ENCODE measurements at regions not wholly inside any gene's neighbourhood (a gene's known extent, or its start where the extent isn't known, plus 50 kb on each side); places are given as distances from the start of the nearest gene placed in this dataset.

DNA sequence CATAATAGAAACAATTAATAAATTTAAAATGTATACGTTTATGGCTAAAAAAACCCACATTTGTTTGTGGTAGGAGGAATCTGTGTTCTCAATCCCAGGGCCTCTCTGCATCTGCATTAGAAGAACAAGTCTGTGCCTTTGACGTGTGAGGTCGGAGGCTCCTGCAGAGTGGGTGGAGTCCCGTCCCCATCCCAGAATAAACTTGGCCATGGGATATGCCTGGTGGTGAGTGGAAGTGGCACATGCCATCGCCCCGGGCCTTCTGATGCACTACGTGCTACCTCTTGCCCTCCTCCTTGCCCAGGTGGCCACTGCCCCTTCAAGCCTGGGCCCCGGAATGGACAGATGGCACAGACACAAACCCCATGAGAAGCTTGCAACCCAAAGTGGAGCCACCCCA lies 131.1 kb upstream of the NSMCE3 start:
- no peaks in the 10 kb centered on the region for H3K36me3 ChIP-seq (ENCODE audit: control insufficient read depth, insufficient read depth, low read length)
- H3K9me3 Mint-ChIP-seq = no peaks in the 10 kb centered on the region

DNA sequence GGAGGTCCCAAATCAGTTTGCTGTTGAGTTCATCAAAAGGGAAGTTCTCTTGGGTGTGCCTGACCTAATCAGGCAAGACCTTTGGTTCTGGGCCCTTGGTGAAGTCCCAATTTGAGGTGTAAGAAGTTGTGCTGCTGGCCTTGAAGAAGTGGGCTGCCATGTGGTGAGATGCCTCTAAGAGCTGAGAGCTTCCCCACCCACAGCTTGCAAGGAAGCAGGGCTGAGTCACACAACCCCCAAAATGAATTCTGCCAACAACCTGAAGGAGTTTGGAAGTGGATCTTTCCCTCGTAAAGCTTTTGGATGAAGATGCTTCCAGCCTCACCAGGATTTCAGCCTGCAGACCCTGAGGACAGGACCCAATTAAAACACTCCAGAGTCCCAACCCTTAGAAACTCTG lies 129.3 kb upstream of the NSMCE3 start:
- Mint-ChIP-seq H3K4me3 (no peak overlapping the region), H3K9me3 (no peaks in the 10 kb centered on the region), H3K27ac (no peak overlapping the region), H3K27me3 (no peaks in the 10 kb centered on the region), H3K4me1 (peaks cover 0 to 6% (median 0%) of the 10 kb centered on the region in 4 donors), H3K36me3 (no peaks in the 10 kb centered on the region)
- H3K36me3 ChIP-seq (ENCODE audit: control insufficient read depth, insufficient read depth, low read length) = no peaks in the 10 kb centered on the region
- no peaks in the 10 kb centered on the region for H3K27me3 ChIP-seq (ENCODE audit: control insufficient read depth, insufficient read depth, low read length)
- DNase-seq (no peak), ATAC-seq (ENCODE audit: low read depth in 2 of 2) (no peak)
- H3K4me3 ChIP-seq (ENCODE audit: low read depth, low read length) = no peak overlapping the region
- no peak overlapping the region for H3K27ac ChIP-seq (ENCODE audit: insufficient read depth, low read length, poor library complexity, severe bottlenecking)
- H3K9me3 ChIP-seq (ENCODE audit: control insufficient read depth in 2 of 2, low read length in 2 of 2) = no peaks in the 10 kb centered on the region
- H3K4me1 ChIP-seq (ENCODE audit: control insufficient read depth, insufficient read depth, low read length, poor library complexity, severe bottlenecking) = no peaks in the 10 kb centered on the region

More for the DNA sequence above, 131.1 kb upstream of the NSMCE3 start:
- H3K4me1 Mint-ChIP-seq = peaks cover 0 to 6% (median 0%) of the 10 kb centered on the region in 4 donors
- no peak for DNase-seq
- no peak overlapping the region for H3K4me3 Mint-ChIP-seq
- no peaks in the 10 kb centered on the region for H3K36me3 Mint-ChIP-seq
- Histone ChIP-seq H3K27ac (ENCODE audit: insufficient read depth, low read length, poor library complexity, severe bottlenecking) (no peak overlapping the region), H3K9me3 (ENCODE audit: control insufficient read depth in 2 of 2, low read length in 2 of 2) (no peaks in the 10 kb centered on the region), H3K4me3 (ENCODE audit: low read depth, low read length) (no peak overlapping the region), H3K4me1 (ENCODE audit: control insufficient read depth, insufficient read depth, low read length, poor library complexity, severe bottlenecking) (no peaks in the 10 kb centered on the region), H3K27me3 (ENCODE audit: control insufficient read depth, insufficient read depth, low read length) (no peaks in the 10 kb centered on the region)
- ATAC-seq (ENCODE audit: low read depth in 2 of 2) = no peak
- no peak overlapping the region for H3K27ac Mint-ChIP-seq
- H3K27me3 Mint-ChIP-seq = peaks cover 6% of the 10 kb centered on the region

DNA sequence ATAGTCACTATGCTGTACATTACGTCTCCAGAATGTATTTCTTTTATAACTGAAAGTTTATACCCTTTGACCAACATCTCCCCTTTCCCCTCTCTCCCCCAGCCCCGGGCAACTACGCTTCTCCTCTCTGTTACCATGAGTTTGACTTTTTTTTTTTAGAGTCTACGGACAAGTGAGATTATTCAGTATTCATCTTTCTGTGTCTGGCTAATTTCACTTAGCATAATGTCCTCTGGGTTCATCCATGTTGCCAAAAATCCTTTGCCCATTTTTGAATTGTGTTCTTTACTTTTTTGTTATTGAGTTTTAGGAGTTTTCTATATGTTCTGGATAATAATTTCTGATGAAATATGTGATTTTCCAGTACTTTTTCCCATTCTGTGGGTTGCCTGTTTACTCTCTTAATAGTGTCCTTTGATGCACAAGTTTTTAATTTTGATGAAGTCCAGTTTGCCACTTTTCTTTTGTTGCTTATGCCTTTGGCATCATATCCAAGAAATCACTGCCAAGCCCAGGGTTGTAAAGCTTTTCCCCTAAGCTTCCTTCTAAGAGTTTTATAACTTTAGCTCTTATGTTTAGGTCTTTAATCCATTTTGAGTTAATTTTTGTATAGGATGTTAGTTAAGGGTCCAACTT lies 126.7 kb upstream of the NSMCE3 start:
- Histone ChIP-seq H3K27me3 (ENCODE audit: control insufficient read depth, insufficient read depth, low read length) (no peaks in the 10 kb centered on the region), H3K4me3 (ENCODE audit: low read depth, low read length) (no peak overlapping the region), H3K9me3 (ENCODE audit: control insufficient read depth in 2 of 2, low read length in 2 of 2) (no peaks in the 10 kb centered on the region), H3K27ac (ENCODE audit: insufficient read depth, low read length, poor library complexity, severe bottlenecking) (no peak overlapping the region), H3K36me3 (ENCODE audit: control insufficient read depth, insufficient read depth, low read length) (no peaks in the 10 kb centered on the region), H3K4me1 (ENCODE audit: control insufficient read depth, insufficient read depth, low read length, poor library complexity, severe bottlenecking) (no peaks in the 10 kb centered on the region)
- Mint-ChIP-seq H3K27ac (no peak overlapping the region), H3K4me1 (peaks cover 0 to 6% (median 0%) of the 10 kb centered on the region in 4 donors), H3K9me3 (peaks cover 0 to 5% (median 0%) of the 10 kb centered on the region in 7 donors), H3K4me3 (no peak overlapping the region), H3K27me3 (no peaks in the 10 kb centered on the region), H3K36me3 (no peaks in the 10 kb centered on the region)
- DNase-seq (no peak), ATAC-seq (ENCODE audit: low read depth in 2 of 2) (no peak)

DNA sequence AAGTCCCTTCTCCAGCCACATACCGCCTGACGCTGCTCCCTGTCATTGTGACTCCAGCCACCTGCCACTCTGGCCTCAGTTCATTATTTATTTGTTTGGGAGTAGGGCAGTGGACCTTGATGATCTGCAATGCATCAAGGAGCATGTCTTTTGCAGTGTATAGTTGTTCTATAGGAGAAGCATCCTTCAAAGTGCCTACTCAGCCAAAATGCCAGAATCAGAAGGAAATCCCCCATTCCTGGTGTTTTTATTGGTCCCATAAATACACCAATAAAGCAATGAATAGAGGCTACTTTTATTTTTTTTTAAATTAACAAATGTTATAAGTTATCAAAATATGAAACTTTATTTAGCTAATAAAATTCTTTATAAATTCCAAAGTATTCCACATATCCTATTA lies 123.8 kb upstream of the NSMCE3 start:
- Histone ChIP-seq H3K4me1 (ENCODE audit: control insufficient read depth, insufficient read depth, low read length, poor library complexity, severe bottlenecking) (no peaks in the 10 kb centered on the region), H3K9me3 (ENCODE audit: control insufficient read depth in 2 of 2, low read length in 2 of 2) (no peaks in the 10 kb centered on the region), H3K27ac (ENCODE audit: insufficient read depth, low read length, poor library complexity, severe bottlenecking) (no peak overlapping the region), H3K27me3 (ENCODE audit: control insufficient read depth, insufficient read depth, low read length) (no peaks in the 10 kb centered on the region), H3K36me3 (ENCODE audit: control insufficient read depth, insufficient read depth, low read length) (no peaks in the 10 kb centered on the region), H3K4me3 (ENCODE audit: low read depth, low read length) (no peak overlapping the region)
- Mint-ChIP-seq H3K4me1 (peaks cover 0 to 6% (median 0%) of the 10 kb centered on the region in 4 donors), H3K9me3 (peaks cover 0 to 11% (median 0%) of the 10 kb centered on the region in 7 donors), H3K4me3 (no peak overlapping the region), H3K36me3 (no peaks in the 10 kb centered on the region), H3K27ac (no peak overlapping the region), H3K27me3 (peaks cover 4% of the 10 kb centered on the region)
- no peak for ATAC-seq (ENCODE audit: low read depth in 2 of 2)
- DNase-seq = no peak

DNA sequence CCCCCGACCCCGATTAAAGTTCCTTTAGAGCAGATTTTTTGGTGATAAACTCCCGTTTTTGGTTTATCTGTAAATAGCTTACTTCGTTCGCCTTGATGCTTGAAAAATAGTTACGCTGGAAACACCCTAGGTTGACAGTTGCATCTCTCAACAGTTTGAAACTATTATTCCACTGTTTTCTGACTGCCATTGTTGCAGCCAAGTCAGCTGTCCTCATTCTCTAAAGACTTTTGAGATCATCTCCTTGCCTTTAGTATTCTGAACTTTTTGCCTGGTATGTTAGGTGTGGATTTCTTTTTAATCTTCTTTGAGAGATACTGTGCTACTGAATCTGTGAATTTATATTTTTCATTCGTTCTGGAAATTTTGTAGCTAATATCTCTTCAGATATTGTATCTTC lies 122.7 kb upstream of the NSMCE3 start:
- H3K4me3 Mint-ChIP-seq = no peak overlapping the region
- peaks cover 4% of the 10 kb centered on the region for H3K27me3 Mint-ChIP-seq
- no peaks in the 10 kb centered on the region for H3K36me3 Mint-ChIP-seq
- H3K27ac Mint-ChIP-seq = no peak overlapping the region
- H3K4me1 Mint-ChIP-seq = no peaks in the 10 kb centered on the region
- Histone ChIP-seq H3K27ac (ENCODE audit: insufficient read depth, low read length, poor library complexity, severe bottlenecking) (no peak overlapping the region), H3K36me3 (ENCODE audit: control insufficient read depth, insufficient read depth, low read length) (no peaks in the 10 kb centered on the region), H3K4me1 (ENCODE audit: control insufficient read depth, insufficient read depth, low read length, poor library complexity, severe bottlenecking) (no peaks in the 10 kb centered on the region), H3K9me3 (ENCODE audit: control insufficient read depth in 2 of 2, low read length in 2 of 2) (no peaks in the 10 kb centered on the region), H3K27me3 (ENCODE audit: control insufficient read depth, insufficient read depth, low read length) (no peaks in the 10 kb centered on the region), H3K4me3 (ENCODE audit: low read depth, low read length) (no peak overlapping the region)
- ATAC-seq (ENCODE audit: low read depth in 2 of 2) = no peak
- no peak for DNase-seq
- H3K9me3 Mint-ChIP-seq = peaks cover 0 to 11% (median 0%) of the 10 kb centered on the region in 7 donors

DNA sequence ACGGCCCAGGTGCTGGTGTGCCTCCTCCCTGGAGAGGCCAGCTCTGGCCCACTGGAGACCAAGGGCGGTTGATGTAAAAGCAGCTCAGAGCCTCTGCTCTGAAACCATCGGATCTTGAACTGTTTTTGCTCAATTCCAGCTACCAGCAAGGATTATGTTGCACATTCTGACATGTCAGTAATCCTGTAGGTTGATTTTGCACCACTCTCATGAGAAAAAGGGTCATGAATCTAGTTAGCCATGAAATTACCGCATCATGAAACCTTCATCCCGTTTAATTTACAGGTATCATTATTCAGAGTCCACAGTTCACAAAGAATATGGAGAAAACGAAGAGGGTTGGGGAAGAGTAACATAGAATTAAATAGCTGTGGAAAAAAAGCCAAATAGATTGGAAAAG lies 120.4 kb upstream of the NSMCE3 start:
- no peaks in the 10 kb centered on the region for H3K27me3 ChIP-seq (ENCODE audit: control insufficient read depth, insufficient read depth, low read length)
- DNase-seq (no peak), ATAC-seq (ENCODE audit: low read depth in 2 of 2) (no peak)
- no peaks in the 10 kb centered on the region for H3K36me3 ChIP-seq (ENCODE audit: control insufficient read depth, insufficient read depth, low read length)
- peaks cover 0 to 11% (median 0%) of the 10 kb centered on the region in 7 donors for H3K9me3 Mint-ChIP-seq
- H3K27ac Mint-ChIP-seq = no peak overlapping the region
- no peak overlapping the region for H3K4me3 Mint-ChIP-seq
- H3K27ac ChIP-seq (ENCODE audit: insufficient read depth, low read length, poor library complexity, severe bottlenecking) = no peak overlapping the region
- peaks cover 4% of the 10 kb centered on the region for H3K27me3 Mint-ChIP-seq
- H3K4me1 Mint-ChIP-seq = no peaks in the 10 kb centered on the region
- H3K9me3 ChIP-seq (ENCODE audit: control insufficient read depth in 2 of 2, low read length in 2 of 2) = no peaks in the 10 kb centered on the region
- no peaks in the 10 kb centered on the region for H3K36me3 Mint-ChIP-seq
- no peak overlapping the region for H3K4me3 ChIP-seq (ENCODE audit: low read depth, low read length)
- H3K4me1 ChIP-seq (ENCODE audit: control insufficient read depth, insufficient read depth, low read length, poor library complexity, severe bottlenecking) = no peaks in the 10 kb centered on the region

DNA sequence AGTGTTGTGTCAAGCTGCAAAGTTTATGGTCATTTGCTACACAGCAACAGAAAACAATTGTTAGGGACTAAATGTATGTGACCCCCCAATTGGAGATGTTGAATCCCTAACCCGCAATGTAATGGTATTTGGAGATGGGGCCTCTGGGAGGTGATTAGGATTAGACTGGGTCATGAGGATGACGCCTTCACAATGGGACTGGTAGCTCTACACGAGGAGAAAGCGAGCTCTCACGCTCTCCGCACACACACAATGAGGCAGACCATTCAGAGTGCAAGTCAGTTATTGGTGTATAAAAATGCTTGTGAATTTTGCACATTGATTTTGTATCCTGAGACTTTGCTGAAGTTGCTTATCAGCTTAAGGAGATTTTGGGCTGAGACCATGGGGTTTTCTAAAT lies 116.9 kb upstream of the NSMCE3 start:
- no peak overlapping the region for H3K27ac ChIP-seq (ENCODE audit: insufficient read depth, low read length, poor library complexity, severe bottlenecking)
- Mint-ChIP-seq H3K36me3 (no peaks in the 10 kb centered on the region), H3K9me3 (peaks cover 0 to 6% (median 0%) of the 10 kb centered on the region in 7 donors), H3K4me3 (no peak overlapping the region), H3K4me1 (no peaks in the 10 kb centered on the region), H3K27ac (no peak overlapping the region), H3K27me3 (peaks cover 4% of the 10 kb centered on the region)
- ATAC-seq (ENCODE audit: low read depth in 2 of 2) (no peak), DNase-seq (no peak)
- H3K9me3 ChIP-seq (ENCODE audit: control insufficient read depth in 2 of 2, low read length in 2 of 2) = no peaks in the 10 kb centered on the region
- H3K4me3 ChIP-seq (ENCODE audit: low read depth, low read length) = no peak overlapping the region
- H3K36me3 ChIP-seq (ENCODE audit: control insufficient read depth, insufficient read depth, low read length) = no peaks in the 10 kb centered on the region
- no peaks in the 10 kb centered on the region for H3K4me1 ChIP-seq (ENCODE audit: control insufficient read depth, insufficient read depth, low read length, poor library complexity, severe bottlenecking)
- H3K27me3 ChIP-seq (ENCODE audit: control insufficient read depth, insufficient read depth, low read length) = no peaks in the 10 kb centered on the region

DNA sequence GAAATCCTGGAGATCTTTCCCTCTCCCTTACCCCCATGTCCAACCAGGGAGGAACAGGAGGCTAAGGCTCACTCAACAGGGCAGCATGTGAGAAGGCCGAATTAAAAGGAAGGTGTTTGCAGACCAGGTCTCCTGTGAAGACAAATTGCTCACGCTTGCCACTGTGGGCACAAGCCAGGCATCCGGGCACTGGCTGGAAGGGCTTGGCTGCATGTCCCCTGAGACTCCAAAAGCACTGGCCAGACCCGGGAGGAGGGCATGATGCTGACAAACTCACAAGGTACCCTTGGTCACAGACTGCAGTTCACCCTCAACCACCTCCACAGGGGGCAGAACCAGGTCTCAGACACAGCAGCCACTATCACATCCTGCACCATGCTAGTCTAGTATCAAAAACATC lies 113.7 kb upstream of the NSMCE3 start:
- no peak overlapping the region for H3K4me3 ChIP-seq (ENCODE audit: low read depth, low read length)
- no peaks in the 10 kb centered on the region for H3K36me3 ChIP-seq (ENCODE audit: control insufficient read depth, insufficient read depth, low read length)
- H3K4me1 Mint-ChIP-seq = no peaks in the 10 kb centered on the region
- H3K27me3 ChIP-seq (ENCODE audit: control insufficient read depth, insufficient read depth, low read length) = no peaks in the 10 kb centered on the region
- H3K27me3 Mint-ChIP-seq = no peaks in the 10 kb centered on the region
- no peaks in the 10 kb centered on the region for H3K36me3 Mint-ChIP-seq
- H3K9me3 ChIP-seq (ENCODE audit: control insufficient read depth in 2 of 2, low read length in 2 of 2) = no peaks in the 10 kb centered on the region
- H3K27ac ChIP-seq (ENCODE audit: insufficient read depth, low read length, poor library complexity, severe bottlenecking) = no peak overlapping the region
- ATAC-seq (ENCODE audit: low read depth in 2 of 2) (no peak), DNase-seq (no peak)
- no peak overlapping the region for H3K27ac Mint-ChIP-seq
- no peak overlapping the region for H3K4me3 Mint-ChIP-seq
- H3K4me1 ChIP-seq (ENCODE audit: control insufficient read depth, insufficient read depth, low read length, poor library complexity, severe bottlenecking) = no peaks in the 10 kb centered on the region
- H3K9me3 Mint-ChIP-seq = peaks cover 0 to 2% (median 0%) of the 10 kb centered on the region in 7 donors
